Mesothelial cell of epicardium (in vitro differentiated cells): ENCODE measurements at regions not wholly inside any gene's neighbourhood (a gene's known extent, or its start where the extent isn't known, plus 50 kb on each side); places are given as distances from the start of the nearest gene placed in this dataset.

Source experiments
- DNase-seq, 2 experiments: peaks; one replicate each; pipeline ENCODE4 v3.0.0; 2021; ENCODE audit warnings: low spot score in 2 of 2; ENCODE audit not compliant: unreplicated experiment in 2 of 2
- H3K27ac Mint-ChIP-seq: 2 replicates; pipeline ENCODE4 v1.8.0; 2021; ENCODE audit warnings: mixed read lengths
- H3K27me3 Mint-ChIP-seq: 2 replicates; pipeline ENCODE4 v1.8.0; 2021; ENCODE audit warnings: low read depth, mixed read lengths
- H3K36me3 Mint-ChIP-seq: 2 replicates; pipeline ENCODE4 v1.8.0; 2021; ENCODE audit warnings: mixed read lengths
- H3K4me1 Mint-ChIP-seq: 2 replicates; pipeline ENCODE4 v1.8.0; 2021; ENCODE audit warnings: mixed read lengths
- H3K4me3 Mint-ChIP-seq: 2 replicates; pipeline ENCODE4 v1.8.0; 2021; ENCODE audit warnings: mild to moderate bottlenecking, moderate library complexity, mixed read lengths
- H3K9me3 Mint-ChIP-seq: 2 replicates; pipeline ENCODE4 v1.8.0; 2021; ENCODE audit warnings: mixed read lengths
- CTCF ChIP-seq: fragments of 200-600 bp; sonication (generic); IDR thresholded peaks from one replicate; pipeline ENCODE4 v1.5.0; 2021; ENCODE audit warnings: antibody characterized with exemption; ENCODE audit not compliant: unreplicated experiment

- H3K4me1 Mint-ChIP-seq: peaks cover 12% of the 10 kb centered on the region
- H3K9me3 Mint-ChIP-seq: no peaks in the 10 kb centered on the region
- no peak for DNase-seq
- H3K27ac Mint-ChIP-seq: no peak overlapping the region
- no peak for TF ChIP-seq CTCF
- no peaks in the 10 kb centered on the region for H3K36me3 Mint-ChIP-seq
- H3K4me3 Mint-ChIP-seq: no peak overlapping the region
- peaks cover 11% of the 10 kb centered on the region for H3K27me3 Mint-ChIP-seq
These were observed 280.4 kb downstream of the HLX start for GRCh38 chr1:221159608-221160007.

GRCh38 chr1:221161571-221162041 is 282.4 kb downstream of the HLX start:
- DNase-seq: no peak
- Mint-ChIP-seq H3K4me3 (no peak overlapping the region), H3K9me3 (peaks cover 4% of the 10 kb centered on the region), H3K4me1 (peaks cover 23% of the 10 kb centered on the region), H3K27me3 (peaks cover 11% of the 10 kb centered on the region), H3K36me3 (no peaks in the 10 kb centered on the region), H3K27ac (no peak overlapping the region)
- TF ChIP-seq CTCF: no peak

- no peak for DNase-seq
- Mint-ChIP-seq H3K36me3 (no peaks in the 10 kb centered on the region), H3K4me1 (peaks cover 25% of the 10 kb centered on the region), H3K9me3 (peaks cover 4% of the 10 kb centered on the region), H3K4me3 (no peak overlapping the region), H3K27ac (no peak overlapping the region), H3K27me3 (peaks cover 10% of the 10 kb centered on the region)
- no peak for TF ChIP-seq CTCF
These were observed 283.1 kb downstream of the HLX start for GRCh38 chr1:221162352-221162751.

- peaks cover 13% of the 10 kb centered on the region for H3K27me3 Mint-ChIP-seq
- DNase-seq: no peak
- H3K27ac Mint-ChIP-seq: no peak overlapping the region
- peaks cover 4% of the 10 kb centered on the region for H3K9me3 Mint-ChIP-seq
- TF ChIP-seq CTCF: no peak
- no peak overlapping the region for H3K4me3 Mint-ChIP-seq
- H3K36me3 Mint-ChIP-seq: no peaks in the 10 kb centered on the region
- peaks cover 25% of the 10 kb centered on the region for H3K4me1 Mint-ChIP-seq
These were observed 283.7 kb downstream of the HLX start for GRCh38 chr1:221162939-221163338.

- Mint-ChIP-seq H3K9me3 (peaks cover 4% of the 10 kb centered on the region), H3K4me3 (no peak overlapping the region), H3K27ac (no peak overlapping the region), H3K4me1 (peaks cover 25% of the 10 kb centered on the region), H3K27me3 (peaks cover 4% of the 10 kb centered on the region), H3K36me3 (no peaks in the 10 kb centered on the region)
- TF ChIP-seq CTCF: no peak
- no peak for DNase-seq
These were observed 284.8 kb downstream of the HLX start for GRCh38 chr1:221164029-221164428.
